Heart left ventricle (tissue), 13 donors: ENCODE measurements at regions not wholly inside any gene's neighbourhood (a gene's known extent, or its start where the extent isn't known, plus 50 kb on each side); places are given as distances from the start of the nearest gene placed in this dataset.

Experiments used
- POLR2A ChIP-seq, 2 donors: fragments of 450-650 bp; IDR thresholded peaks; one replicate each; pipeline ENCODE4 v1.6.1; 2017; ENCODE audit warnings: antibody characterized with exemption in 2 of 2, mild to moderate bottlenecking in 2 of 2, moderate library complexity in 2 of 2
- TF ChIP-seq, protein P1 (sequence below), 12 donors: fragments of 200-600 bp; sonication (generic) in 4 of 12; IDR thresholded peaks; one replicate each; pipeline versions ENCODE4 v1.5.0 to v1.8.0; 2018 to 2022; ENCODE audit warnings: antibody characterized with exemption in 12 of 12, mild to moderate bottlenecking in 5 of 12
- donor health status: ischemic (EF 13 %, LVEDD 7.1; RV severe dilation, severe dysfunction).
- donor health status: DM: no; HTN: yes; CAD: no.
- donor health status: DM: no; HTN: no; CAD: no.
- donor health status: ischemic (EF 25% LVEDD 6.9; RV normal size, moderate dysfunction).
- donor health status: ischemic (EF 25% LVEDD 5.7; RV mildly dilated, moderate dysfunction).
- donor health status: ischemic (EF 35%, LVEDD 5.7; RV mildly dilated, moderate dysfunction).
- donor health status: nonischemic (EF 11% LVEDD 7.7; RV severe dilation, severe dysfunction).
- donor health status: DM: yes; HTN: yes; CAD: no.
- donor health status: PGD.
- donor health status: ischemic (EF 29% LVEDD 5.4; RV normal size, mild dysfunction).
- donor health status: nonischemic (EF 23%, LVEDD 6.1; RV moderate dilation, normal function).

DNA sequence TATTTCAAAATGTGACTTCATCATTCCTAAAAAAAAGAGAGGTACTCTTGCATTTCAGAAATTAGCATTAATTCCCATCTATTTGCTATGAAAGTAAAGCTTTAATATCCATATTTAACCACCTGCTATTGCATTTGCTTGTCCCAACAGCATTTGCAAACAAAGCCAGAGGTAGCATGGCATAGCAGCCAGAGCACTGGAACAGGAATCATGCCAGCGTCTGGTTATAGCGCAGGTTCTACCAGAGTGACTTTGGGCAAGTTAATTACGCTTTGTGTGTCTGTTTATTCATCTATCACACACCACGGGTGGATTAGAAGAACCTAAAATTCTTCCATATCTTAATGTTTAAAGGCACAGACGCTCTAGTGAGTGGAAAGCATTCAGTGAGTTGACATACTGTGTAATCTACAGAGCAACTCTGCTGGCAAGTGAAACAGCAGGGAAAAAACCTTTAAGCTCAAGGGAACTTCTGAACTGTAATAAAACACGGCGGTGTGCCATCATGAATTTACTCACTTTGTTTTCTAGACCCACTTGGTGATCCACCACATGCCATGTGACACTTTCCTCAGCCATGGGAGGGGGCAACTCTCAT lies 76.6 kb upstream of the QRFPR start:
- no peak for TF ChIP-seq POLR2A (IDR thresholded peaks at IDR 0.05)
- TF ChIP-seq, protein P1, sequence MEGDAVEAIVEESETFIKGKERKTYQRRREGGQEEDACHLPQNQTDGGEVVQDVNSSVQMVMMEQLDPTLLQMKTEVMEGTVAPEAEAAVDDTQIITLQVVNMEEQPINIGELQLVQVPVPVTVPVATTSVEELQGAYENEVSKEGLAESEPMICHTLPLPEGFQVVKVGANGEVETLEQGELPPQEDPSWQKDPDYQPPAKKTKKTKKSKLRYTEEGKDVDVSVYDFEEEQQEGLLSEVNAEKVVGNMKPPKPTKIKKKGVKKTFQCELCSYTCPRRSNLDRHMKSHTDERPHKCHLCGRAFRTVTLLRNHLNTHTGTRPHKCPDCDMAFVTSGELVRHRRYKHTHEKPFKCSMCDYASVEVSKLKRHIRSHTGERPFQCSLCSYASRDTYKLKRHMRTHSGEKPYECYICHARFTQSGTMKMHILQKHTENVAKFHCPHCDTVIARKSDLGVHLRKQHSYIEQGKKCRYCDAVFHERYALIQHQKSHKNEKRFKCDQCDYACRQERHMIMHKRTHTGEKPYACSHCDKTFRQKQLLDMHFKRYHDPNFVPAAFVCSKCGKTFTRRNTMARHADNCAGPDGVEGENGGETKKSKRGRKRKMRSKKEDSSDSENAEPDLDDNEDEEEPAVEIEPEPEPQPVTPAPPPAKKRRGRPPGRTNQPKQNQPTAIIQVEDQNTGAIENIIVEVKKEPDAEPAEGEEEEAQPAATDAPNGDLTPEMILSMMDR (IDR thresholded peaks at IDR 0.05) = no peak
